HCT116 (cell line): ENCODE measurements at regions not wholly inside any gene's neighbourhood (a gene's known extent, or its start where the extent isn't known, plus 50 kb on each side); places are given as distances from the start of the nearest gene placed in this dataset.

Experiments
- ATAC-seq: fragments of 200-7000 bp; cut with Tn5 transposase; 2 replicates; pipeline ENCODE4 v1.9.1; 2020; ENCODE audit warnings: mild to moderate bottlenecking, moderate library complexity
- BruUV-seq: library from RNA; stranded (reverse); fragments of 400-500 nt; replicated peaks from 2 replicates; lab custom pipeline; 2021; lab: Mats Ljungman, UMichigan
- CTCF ChIA-PET: fragments of 300-600 bp; sonication (Branson Sonifier 250); formaldehyde crosslinking; loops from one replicate; lab custom pipeline; 2021; ENCODE audit warnings: antibody characterized with exemption; lab: Charles Lee
- POLR2A ChIA-PET: fragments of 300-600, 350-600 bp; sonication (Branson Sonifier 250); formaldehyde crosslinking; loops from one replicate; lab custom pipeline; 2021; ENCODE audit warnings: antibody characterized with exemption; lab: Charles Lee
- RAD21 ChIA-PET, 2 experiments: fragments of 300-600 bp; sonication (Branson Sonifier 250); formaldehyde crosslinking; loops; one replicate each; lab custom pipeline; 2023; ENCODE audit warnings: low total read pairs in 2 of 2; ENCODE audit not compliant: uncharacterized antibody in 2 of 2, unreplicated experiment in 2 of 2, low non-redundant PET in 1 of 2; lab: Charles Lee
- DNase-seq: peaks from one replicate; pipeline ENCODE4 v3.0.0-alpha.2; 2010; ENCODE audit warnings: low read depth, low spot score
- H2AFZ ChIP-seq: fragments of 200-600 bp; shearing (Covaris generic), sonication (generic); 2 replicates; pipeline ENCODE4 v1.6.1; 2017; ENCODE audit warnings: low read depth, mixed run types, mixed read lengths, antibody characterized with exemption, low read length; ENCODE audit not compliant: poor library complexity, severe bottlenecking
- H3K27ac ChIP-seq: 2 replicates; pipeline ENCODE4 v1.5.1; 2012; ENCODE audit warnings: low read depth, low read length
- H3K27me3 ChIP-seq: fragments of 200-600 bp; sonication (generic); 2 replicates; pipeline ENCODE4 v1.6.1; 2016; ENCODE audit warnings: mixed run types, low read length, mixed read lengths; ENCODE audit not compliant: insufficient read depth
- H3K36me3 ChIP-seq, 2 experiments: fragments of 200-500 bp in 1 of 2; fragments of 200-600 bp in 1 of 2; sonication (Bioruptor generic) in 1 of 2; sonication (generic) in 1 of 2; 2 replicates each; pipeline versions ENCODE4 v1.5.1 to v1.6.1; 2014 to 2016; ENCODE audit warnings: low read length in 2 of 2, inconsistent platforms in 1 of 2, mixed read lengths in 1 of 2, mixed run types in 1 of 2; ENCODE audit not compliant: insufficient read depth in 2 of 2, control insufficient read depth in 1 of 2
- H3K4me1 ChIP-seq, 2 experiments: fragments of 200-600 bp in 1 of 2; sonication (generic) in 1 of 2; 2 replicates each; pipeline versions ENCODE4 v1.5.1 to v1.6.1; 2012 to 2017; ENCODE audit warnings: low read length in 2 of 2, inconsistent platforms in 1 of 2, mild to moderate bottlenecking in 1 of 2, mixed read lengths in 1 of 2, mixed run types in 1 of 2, moderate library complexity in 1 of 2; ENCODE audit not compliant: insufficient read depth in 2 of 2, control insufficient read depth in 1 of 2
- H3K4me2 ChIP-seq: fragments of 200-600 bp; sonication (generic); 2 replicates; pipeline ENCODE4 v1.6.1; 2017; ENCODE audit warnings: mixed run types, low read length, mixed read lengths
- H3K4me3 ChIP-seq, 2 experiments: fragments of 200-600 bp in 1 of 2; sonication (generic) in 1 of 2; replicated peaks in 1 of 2; 2 replicates each; pipeline ENCODE4 v1.5.1; 2011 to 2016; ENCODE audit warnings: low read length in 2 of 2, control low read depth in 1 of 2, low read depth in 1 of 2, mild to moderate bottlenecking in 1 of 2, mixed read lengths in 1 of 2, mixed run types in 1 of 2
- H3K79me2 ChIP-seq: fragments of 200-600 bp; sonication (generic); 2 replicates; pipeline ENCODE4 v1.6.1; 2017; ENCODE audit warnings: mild to moderate bottlenecking, mixed run types, low read length, moderate library complexity, mixed read lengths; ENCODE audit not compliant: insufficient read depth
- H3K9ac ChIP-seq: fragments of 200-600 bp; sonication (generic); 2 replicates; pipeline ENCODE4 v1.6.1; 2016; ENCODE audit warnings: low read length, mixed read lengths
- H3K9me2 ChIP-seq: fragments of 200-600 bp; sonication (generic), shearing (Covaris generic); 2 replicates; pipeline ENCODE4 v1.6.1; 2017; ENCODE audit warnings: mixed run types, mild to moderate bottlenecking, moderate library complexity; ENCODE audit not compliant: insufficient read depth
- H3K9me3 ChIP-seq, 2 experiments: fragments of 200-500 bp in 1 of 2; fragments of 200-600 bp in 1 of 2; sonication (Bioruptor generic) in 1 of 2; sonication (generic) in 1 of 2; 2 replicates each; pipeline ENCODE4 v1.6.1; 2014 to 2017; ENCODE audit warnings: low read length in 2 of 2, mixed read lengths in 2 of 2, inconsistent platforms in 1 of 2, low read depth in 1 of 2, mild to moderate bottlenecking in 1 of 2, mixed run types in 1 of 2, moderate library complexity in 1 of 2; ENCODE audit not compliant: control insufficient read depth in 1 of 2, insufficient read depth in 1 of 2
- H4K20me1 ChIP-seq: fragments of 200-600 bp; sonication (generic), shearing (Covaris generic); 2 replicates; pipeline ENCODE4 v1.6.1; 2017; ENCODE audit warnings: mixed run types, mild to moderate bottlenecking, moderate library complexity; ENCODE audit not compliant: insufficient read depth
- ATF3 ChIP-seq: IDR thresholded peaks from 2 replicates; pipeline ENCODE4 v1.6.1; 2012
- CBX3 ChIP-seq: IDR thresholded peaks from 2 replicates; pipeline ENCODE4 v1.6.1; 2012; ENCODE audit warnings: low read depth
- CEBPB ChIP-seq: IDR thresholded peaks from 2 replicates; pipeline ENCODE4 v1.6.1; 2012; ENCODE audit warnings: low read depth
- CTCF ChIP-seq, 3 experiments: fragments of 200-600 bp in 1 of 3; sonication (generic) in 1 of 3; IDR thresholded peaks in 2 of 3; conservative IDR thresholded peaks in 1 of 3; 2 replicates each; pipeline ENCODE4 v1.5.1; 2012 to 2017; ENCODE audit warnings: low read depth in 2 of 3, low read length in 2 of 3, antibody characterized with exemption in 1 of 3, borderline replicate concordance in 1 of 3, control low read depth in 1 of 3, mild to moderate bottlenecking in 1 of 3, mixed read lengths in 1 of 3, mixed run types in 1 of 3, moderate library complexity in 1 of 3; ENCODE audit not compliant: insufficient read depth in 1 of 3
- EGR1 ChIP-seq: IDR thresholded peaks from 2 replicates; pipeline ENCODE4 v1.6.1; 2012; ENCODE audit warnings: low read depth
- ELF1 ChIP-seq: IDR thresholded peaks from 2 replicates; pipeline ENCODE4 v1.6.1; 2012; ENCODE audit warnings: low read depth, borderline replicate concordance
- EZH2 ChIP-seq: fragments of 200-600 bp; sonication (generic); IDR thresholded peaks from 2 replicates; pipeline ENCODE4 v1.6.1; 2017; ENCODE audit warnings: antibody characterized with exemption, mixed run types
- FOSL1 ChIP-seq: IDR thresholded peaks from 2 replicates; pipeline ENCODE4 v1.6.1; 2012; ENCODE audit warnings: low read depth
- POLR2A ChIP-seq: IDR thresholded peaks from 2 replicates; pipeline ENCODE4 v1.7.0; 2011; ENCODE audit warnings: borderline replicate concordance; ENCODE audit not compliant: insufficient read depth, insufficient read length; ENCODE audit errors: extremely low read depth
- RAD21 ChIP-seq: IDR thresholded peaks from 2 replicates; pipeline ENCODE4 v1.6.1; 2012; ENCODE audit warnings: low read depth, mild to moderate bottlenecking
- SIN3A ChIP-seq: IDR thresholded peaks from 2 replicates; pipeline ENCODE4 v1.6.1; 2012; ENCODE audit warnings: low read depth
- SP1 ChIP-seq: IDR thresholded peaks from 2 replicates; pipeline ENCODE4 v1.6.1; 2012; ENCODE audit warnings: low read depth
- SRF ChIP-seq: IDR thresholded peaks from 2 replicates; pipeline ENCODE4 v1.6.1; 2012; ENCODE audit warnings: low read depth
- TCF7L2 ChIP-seq: IDR thresholded peaks from 2 replicates; pipeline ENCODE4 v1.7.0; 2011; ENCODE audit warnings: borderline replicate concordance, inconsistent platforms; ENCODE audit not compliant: insufficient read depth, insufficient read length; ENCODE audit errors: extremely low read depth
- YY1 ChIP-seq: IDR thresholded peaks from 2 replicates; pipeline ENCODE4 v1.6.1; 2011; ENCODE audit warnings: low read length, low read depth, moderate library complexity, mild to moderate bottlenecking; ENCODE audit not compliant: insufficient replicate concordance; ENCODE audit errors: extremely low read depth
- ZFX ChIP-seq: fragments of 450-650 bp; IDR thresholded peaks from 2 replicates; pipeline ENCODE4 v1.6.1; 2017
- ZNF274 ChIP-seq: fragments of 200-500 bp; sonication (Bioruptor generic); IDR thresholded peaks from 2 replicates; pipeline ENCODE4 v1.6.1; 2014; ENCODE audit warnings: mild to moderate bottlenecking, low read depth, low read length, inconsistent platforms
- intact Hi-C: fragments of 100-400 bp; cut with micrococcal nuclease; formaldehyde crosslinking; loops from 2 replicates; pipeline ENCODE4 v1.10.0; 2022

GRCh38 chr5:27532305-27532704, 493.9 kb upstream of the CDH9 start:
- no TSS peak for BruUV-seq
- DNase-seq (no peak), ATAC-seq (no peak)
- ChIA-PET POLR2A (no interaction called here), CTCF (no interaction called here), RAD21 (no interaction called here)
- H4K20me1 ChIP-seq = no peaks in the 10 kb centered on the region
- TF ChIP-seq EZH2 (no peak), EGR1 (no peak)
- peaks cover 6 to 9% of the 10 kb centered on the region in 2 experiments; a peak in 2 of 4 replicates for H3K9me3 ChIP-seq
- no peak overlapping the region for H3K9ac ChIP-seq
- H3K4me3 ChIP-seq = no peak overlapping the region
- H3K36me3 ChIP-seq = no peaks in the 10 kb centered on the region
- H3K4me2 ChIP-seq = no peak overlapping the region
- no peaks in the 10 kb centered on the region for H3K79me2 ChIP-seq
- no peaks in the 10 kb centered on the region for H3K4me1 ChIP-seq
- no peak overlapping the region for H2AFZ ChIP-seq
- intact Hi-C loops = no loop called here
- H3K9me2 ChIP-seq = no peaks in the 10 kb centered on the region
- H3K27ac ChIP-seq = no peak overlapping the region
- H3K27me3 ChIP-seq = no peaks in the 10 kb centered on the region

GRCh38 chr5:27524515-27524914, 486.1 kb upstream of the CDH9 start:
- Histone ChIP-seq H3K4me1 (no peaks in the 10 kb centered on the region), H3K9ac (no peak overlapping the region), H3K4me2 (no peak overlapping the region), H4K20me1 (no peaks in the 10 kb centered on the region), H3K27me3 (no peaks in the 10 kb centered on the region), H3K36me3 (no peaks in the 10 kb centered on the region), H3K4me3 (no peak overlapping the region), H3K79me2 (no peaks in the 10 kb centered on the region), H3K9me3 (peaks cover 0 to 16% of the 10 kb centered on the region in 2 experiments; a peak in 2 of 4 replicates)
- no peak for ATAC-seq
- ChIA-PET POLR2A (no interaction called here), CTCF (no interaction called here), RAD21 (interaction anchor here in 1 of 2 experiments (0.6 kb wide), 1 partner anchor 1635 kb away, joined by 3 read pairs; no protein-coding TSS in a partner anchor)
- intact Hi-C loops = no loop called here
- BruUV-seq = no TSS peak
- no peak for TF ChIP-seq SIN3A
- no peak for TF ChIP-seq ATF3
- TF ChIP-seq ZNF274 = no peak
- TF ChIP-seq CBX3 = no peak
- no peak for TF ChIP-seq ZFX
- no peak for TF ChIP-seq CTCF (IDR thresholded peaks at IDR 0.05 in 2 of 3, conservative IDR thresholded peaks at IDR 0.05 in 1 of 3; ENCODE audit: borderline replicate concordance in 1 of 3, insufficient read depth in 1 of 3, low read depth in 2 of 3, low read length in 2 of 3)
- TF ChIP-seq TCF7L2 = no peak
- no peak for TF ChIP-seq POLR2A
- no peak for TF ChIP-seq CEBPB
- TF ChIP-seq EGR1 = no peak
- TF ChIP-seq SP1 = no peak
- TF ChIP-seq FOSL1 = no peak
- no peak for TF ChIP-seq SRF
- TF ChIP-seq ELF1 = no peak
- TF ChIP-seq RAD21 = no peak
- TF ChIP-seq YY1 = no peak
- TF ChIP-seq, all 23 proteins: peak for 0
- H3K9me2 ChIP-seq = no peaks in the 10 kb centered on the region
- H3K27ac ChIP-seq = no peak overlapping the region
- H2AFZ ChIP-seq = no peak overlapping the region
- no peak for DNase-seq
